ENCODE measurements at regions not wholly inside any gene's neighbourhood (a gene's known extent, or its start where the extent isn't known, plus 50 kb on each side); places are given as distances from the start of the nearest gene placed in this dataset.

DNA sequence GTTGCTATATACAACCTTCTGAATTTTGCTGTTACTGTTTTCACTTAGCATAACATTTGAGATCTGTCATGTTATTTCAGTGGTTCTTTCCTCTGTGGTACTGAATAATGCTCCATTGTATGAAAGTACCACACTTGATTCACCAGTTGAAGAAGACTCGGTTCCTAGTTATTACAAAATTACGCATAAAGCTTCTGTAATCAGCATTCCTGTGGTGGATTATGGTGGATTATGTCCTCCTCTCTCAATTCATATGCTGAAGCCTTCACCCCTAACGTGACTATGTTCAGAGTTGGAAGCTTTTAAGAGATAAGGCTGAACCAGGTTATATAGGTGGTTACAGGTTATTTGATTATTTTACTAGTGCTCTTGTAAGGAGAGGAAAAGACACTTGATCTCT lies 2143.5 kb upstream of the AGA start:
- TF ChIP-seq, protein P1, sequence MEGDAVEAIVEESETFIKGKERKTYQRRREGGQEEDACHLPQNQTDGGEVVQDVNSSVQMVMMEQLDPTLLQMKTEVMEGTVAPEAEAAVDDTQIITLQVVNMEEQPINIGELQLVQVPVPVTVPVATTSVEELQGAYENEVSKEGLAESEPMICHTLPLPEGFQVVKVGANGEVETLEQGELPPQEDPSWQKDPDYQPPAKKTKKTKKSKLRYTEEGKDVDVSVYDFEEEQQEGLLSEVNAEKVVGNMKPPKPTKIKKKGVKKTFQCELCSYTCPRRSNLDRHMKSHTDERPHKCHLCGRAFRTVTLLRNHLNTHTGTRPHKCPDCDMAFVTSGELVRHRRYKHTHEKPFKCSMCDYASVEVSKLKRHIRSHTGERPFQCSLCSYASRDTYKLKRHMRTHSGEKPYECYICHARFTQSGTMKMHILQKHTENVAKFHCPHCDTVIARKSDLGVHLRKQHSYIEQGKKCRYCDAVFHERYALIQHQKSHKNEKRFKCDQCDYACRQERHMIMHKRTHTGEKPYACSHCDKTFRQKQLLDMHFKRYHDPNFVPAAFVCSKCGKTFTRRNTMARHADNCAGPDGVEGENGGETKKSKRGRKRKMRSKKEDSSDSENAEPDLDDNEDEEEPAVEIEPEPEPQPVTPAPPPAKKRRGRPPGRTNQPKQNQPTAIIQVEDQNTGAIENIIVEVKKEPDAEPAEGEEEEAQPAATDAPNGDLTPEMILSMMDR (conservative IDR thresholded peaks at IDR 0.05) = no peak
- no peak for TF ChIP-seq ZFX (IDR thresholded peaks at IDR 0.05)
- H3K27ac ChIP-seq = no peak overlapping the region

DNA sequence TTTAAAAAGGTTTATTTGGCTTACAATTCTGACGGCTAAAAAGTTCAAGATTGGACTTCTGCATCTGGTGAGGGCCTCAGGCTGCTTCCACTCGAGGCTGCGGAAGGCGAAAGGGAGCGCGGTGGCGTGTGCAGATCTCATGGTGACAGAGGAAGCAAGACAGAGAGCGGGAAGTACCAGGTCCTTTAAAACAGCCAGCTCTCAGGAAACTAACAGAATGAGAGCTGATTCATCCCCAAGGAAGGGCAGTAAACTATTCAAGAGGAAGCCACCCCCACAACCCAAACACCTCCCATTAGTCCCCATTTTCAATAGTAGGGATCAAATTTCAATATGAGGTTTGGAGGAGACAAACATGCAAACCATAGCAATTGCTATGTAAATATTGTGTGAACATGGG lies 2144.2 kb upstream of the AGA start:
- no peak overlapping the region for H3K27ac ChIP-seq
- no peak for TF ChIP-seq ZFX (IDR thresholded peaks at IDR 0.05)
- TF ChIP-seq, protein P1 (conservative IDR thresholded peaks at IDR 0.05) = no peak

DNA sequence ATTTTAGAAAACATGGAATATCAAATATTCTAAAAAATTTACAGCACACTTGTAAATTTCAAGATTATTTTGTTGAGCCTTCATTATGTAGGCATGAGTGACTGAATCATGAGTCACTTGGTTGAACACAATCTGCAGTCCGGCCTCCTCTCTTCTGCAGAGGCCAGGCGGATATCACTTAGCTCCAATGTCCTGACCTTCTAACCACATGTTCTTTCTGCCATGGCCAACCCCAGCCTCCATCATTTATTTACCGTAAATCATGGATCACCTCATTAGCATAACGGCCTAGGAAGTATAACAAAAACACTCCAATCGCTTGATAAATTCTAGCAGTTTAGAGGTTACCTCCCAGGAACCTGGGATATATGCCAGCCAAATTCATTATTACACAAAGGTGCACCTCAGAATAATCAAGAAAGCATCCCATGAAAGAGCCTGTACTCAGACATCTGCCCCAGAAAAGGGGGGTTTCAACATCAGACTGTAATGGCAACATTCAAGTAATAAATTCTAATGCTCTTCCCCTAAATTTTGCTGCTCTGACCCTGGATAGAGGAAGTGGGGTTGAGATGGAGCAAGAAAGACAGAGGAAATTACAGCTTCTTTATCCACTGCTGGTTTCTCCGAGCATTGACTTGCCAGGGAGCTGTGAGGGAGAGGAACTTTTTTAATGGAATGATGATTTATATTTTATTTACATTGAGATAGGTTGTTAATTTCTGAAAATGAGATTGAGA lies 2153.6 kb upstream of the AGA start:
- H3K27ac ChIP-seq = no peak overlapping the region

DNA sequence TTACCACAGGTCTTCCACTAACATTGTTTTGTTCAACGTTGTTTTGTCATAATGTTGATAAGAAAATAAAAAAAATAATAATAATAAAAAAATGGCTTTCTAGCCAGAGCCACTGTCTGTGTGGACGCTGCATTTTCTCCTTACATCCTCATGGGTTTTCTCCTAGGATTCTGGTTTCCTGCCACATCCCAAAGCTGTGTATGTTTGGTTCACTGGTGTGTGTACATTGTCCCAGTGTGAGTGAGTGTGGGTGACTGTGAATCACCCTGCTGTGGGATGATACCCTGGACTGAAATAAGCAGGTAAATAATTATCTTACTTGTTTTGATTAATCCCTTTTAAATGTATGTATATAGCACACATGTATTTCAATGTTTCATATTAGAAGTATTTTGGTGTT lies 2154.4 kb upstream of the AGA start:
- TF ChIP-seq, protein P1 (conservative IDR thresholded peaks at IDR 0.05) = no peak
- no peak for TF ChIP-seq ZFX (IDR thresholded peaks at IDR 0.05)
- no peak overlapping the region for H3K27ac ChIP-seq

More for the DNA sequence above, 2153.6 kb upstream of the AGA start:
- TF ChIP-seq, protein P1 (conservative IDR thresholded peaks at IDR 0.05) = no peak
- TF ChIP-seq ZFX (IDR thresholded peaks at IDR 0.05) = no peak

DNA sequence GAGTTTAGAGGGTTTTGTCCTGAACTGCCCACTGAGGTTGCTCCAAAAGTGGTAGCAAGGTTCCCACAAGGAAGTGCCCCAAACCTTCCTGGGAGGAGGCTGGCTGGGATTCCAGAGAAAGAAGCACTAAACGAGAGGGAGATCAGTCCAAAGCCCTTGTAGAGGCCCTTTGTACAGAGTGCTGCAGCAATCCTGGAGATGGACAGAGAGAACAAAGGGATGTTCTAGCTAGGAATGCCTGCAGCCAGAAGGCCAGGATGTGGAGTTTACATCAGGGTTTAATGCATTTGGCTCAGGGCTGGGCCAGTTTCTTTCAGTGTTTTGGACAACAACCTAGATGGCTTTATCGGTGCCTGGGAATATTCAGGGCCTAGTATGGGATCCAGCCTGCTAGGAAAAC lies 2155.1 kb upstream of the AGA start:
- no peak overlapping the region for H3K27ac ChIP-seq
- TF ChIP-seq, protein P1 (conservative IDR thresholded peaks at IDR 0.05) = no peak
- TF ChIP-seq ZFX (IDR thresholded peaks at IDR 0.05) = no peak

DNA sequence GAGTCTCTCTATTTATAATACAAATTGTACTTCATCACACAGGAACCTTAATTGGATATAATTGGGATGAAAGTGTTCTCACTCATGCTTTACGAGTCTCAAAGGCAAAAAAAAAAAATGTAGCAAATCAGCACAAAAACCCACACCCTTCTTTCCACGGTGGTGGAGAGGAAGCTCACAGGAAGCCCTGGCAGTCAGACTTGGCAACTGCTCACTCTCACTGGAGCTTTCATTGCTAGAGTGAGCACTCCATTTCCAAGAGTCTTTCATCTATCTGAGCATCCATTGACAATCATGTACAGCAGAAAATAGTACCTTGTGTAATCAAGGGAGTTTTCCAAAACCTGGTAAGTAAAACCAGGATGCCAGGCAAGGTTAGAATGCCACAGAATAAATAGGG lies 2159.4 kb upstream of the AGA start:
- no peak overlapping the region for H3K27ac ChIP-seq
- no peak for TF ChIP-seq ZFX (IDR thresholded peaks at IDR 0.05)
- TF ChIP-seq, protein P1 (conservative IDR thresholded peaks at IDR 0.05) = no peak

DNA sequence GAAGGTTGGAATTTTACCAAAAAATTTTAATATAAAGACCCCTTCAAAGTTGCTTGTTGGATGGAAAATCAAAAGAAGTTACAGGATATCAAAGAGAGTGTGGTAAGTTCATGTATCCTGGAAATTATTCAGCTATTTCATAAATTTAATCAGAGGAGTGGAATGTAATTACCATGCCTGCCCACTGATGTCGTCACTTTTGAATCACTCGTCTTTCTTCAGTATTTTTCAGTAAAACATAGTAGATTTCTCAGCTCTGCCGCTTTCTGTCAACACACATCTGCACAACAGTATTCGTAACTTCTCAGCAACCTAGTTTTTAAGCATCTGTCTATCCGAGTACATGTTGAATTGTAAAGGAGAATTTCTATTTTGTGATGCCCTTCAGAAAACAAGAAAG lies 2163.0 kb upstream of the AGA start:
- no peak for TF ChIP-seq ZFX (IDR thresholded peaks at IDR 0.05)
- TF ChIP-seq, protein P1 (conservative IDR thresholded peaks at IDR 0.05) = no peak
- no peak overlapping the region for H3K27ac ChIP-seq

Measured in C4-2B (cell line).